SK-N-MC (cell line): ENCODE measurements at regions not wholly inside any gene's neighbourhood (a gene's known extent, or its start where the extent isn't known, plus 50 kb on each side); places are given as distances from the start of the nearest gene placed in this dataset.
"Not testable (repeated sequence)": the region's sequence is repeated elsewhere in the genome, so short reads cannot be mapped to it uniquely, and the experiment has no call there.

Source experiments
- EZH2 ChIP-seq: fragments of 200-600 bp; sonication (generic); IDR thresholded peaks from one replicate; pipeline ENCODE4 v1.6.1; 2017; ENCODE audit warnings: antibody characterized with exemption
- FOXP2 ChIP-seq: optimal IDR thresholded peaks from 2 replicates; pipeline ENCODE3; 2011; ENCODE audit warnings: mild to moderate bottlenecking, moderate library complexity; ENCODE audit not compliant: insufficient read depth; ENCODE audit errors: extremely low read length, control extremely low read depth
- POLR2AphosphoS5 ChIP-seq: IDR thresholded peaks from 2 replicates; pipeline ENCODE4 v1.6.1; 2012; ENCODE audit warnings: mild to moderate bottlenecking, low read depth, low read length, borderline replicate concordance

GRCh38 chr16:14383844-14384243 is 246.2 kb downstream of the PARN start:
- TF ChIP-seq EZH2, POLR2AphosphoS5, FOXP2: not testable (repeated sequence)
